GM12892 (cell line): ENCODE measurements at regions not wholly inside any gene's neighbourhood (a gene's known extent, or its start where the extent isn't known, plus 50 kb on each side); places are given as distances from the start of the nearest gene placed in this dataset.

Experiments
- POLR2A ChIP-seq: IDR thresholded peaks from 2 replicates; pipeline ENCODE4 v1.6.1; 2011; ENCODE audit warnings: low read depth, low read length, control low read depth
- POLR2AphosphoS5 ChIP-seq: IDR thresholded peaks from 2 replicates; pipeline ENCODE4 v1.6.1; 2011; ENCODE audit warnings: low read depth, low read length, control low read depth
- TAF1 ChIP-seq: IDR thresholded peaks from 2 replicates; pipeline ENCODE4 v1.6.1; 2011; ENCODE audit warnings: low read depth, mild to moderate bottlenecking, control low read depth, low read length, borderline replicate concordance

- no peak for TF ChIP-seq POLR2A
- no peak for TF ChIP-seq POLR2AphosphoS5
- no peak for TF ChIP-seq TAF1
Measured at GRCh38 chr5:142479854-142480519, 155.2 kb upstream of the SPRY4 start.
